Right renal pelvis (tissue), 4 donors: ENCODE measurements at regions not wholly inside any gene's neighbourhood (a gene's known extent, or its start where the extent isn't known, plus 50 kb on each side); places are given as distances from the start of the nearest gene placed in this dataset.

Experiments
- DNase-seq, 4 donors: peaks; one replicate each; pipeline ENCODE4 v3.0.0-alpha.2; 2013; ENCODE audit warnings: low read depth in 4 of 4, low spot score in 3 of 4, missing footprints in 1 of 4

DNA sequence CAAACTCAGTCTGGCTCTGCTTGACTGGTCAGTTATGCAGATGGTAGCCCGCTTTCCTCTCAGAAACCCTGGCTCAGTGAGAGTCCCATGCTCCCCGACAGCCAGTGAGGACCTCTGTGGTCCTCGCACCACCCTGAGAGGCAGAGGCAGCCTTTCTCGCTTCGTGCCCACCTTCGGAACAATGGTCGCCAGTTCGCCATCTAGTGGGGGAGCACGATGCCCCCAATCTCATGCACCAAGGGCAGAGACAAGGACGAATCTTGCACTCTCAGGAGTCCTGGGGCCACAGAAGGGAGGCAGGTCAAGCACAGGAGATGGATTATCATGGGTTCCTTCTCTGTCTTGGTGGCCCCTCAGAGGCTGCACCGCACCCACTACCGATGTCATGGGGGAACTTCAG is 75.2 kb downstream of the RHCG start:
- DNase-seq, result no peak

DNA sequence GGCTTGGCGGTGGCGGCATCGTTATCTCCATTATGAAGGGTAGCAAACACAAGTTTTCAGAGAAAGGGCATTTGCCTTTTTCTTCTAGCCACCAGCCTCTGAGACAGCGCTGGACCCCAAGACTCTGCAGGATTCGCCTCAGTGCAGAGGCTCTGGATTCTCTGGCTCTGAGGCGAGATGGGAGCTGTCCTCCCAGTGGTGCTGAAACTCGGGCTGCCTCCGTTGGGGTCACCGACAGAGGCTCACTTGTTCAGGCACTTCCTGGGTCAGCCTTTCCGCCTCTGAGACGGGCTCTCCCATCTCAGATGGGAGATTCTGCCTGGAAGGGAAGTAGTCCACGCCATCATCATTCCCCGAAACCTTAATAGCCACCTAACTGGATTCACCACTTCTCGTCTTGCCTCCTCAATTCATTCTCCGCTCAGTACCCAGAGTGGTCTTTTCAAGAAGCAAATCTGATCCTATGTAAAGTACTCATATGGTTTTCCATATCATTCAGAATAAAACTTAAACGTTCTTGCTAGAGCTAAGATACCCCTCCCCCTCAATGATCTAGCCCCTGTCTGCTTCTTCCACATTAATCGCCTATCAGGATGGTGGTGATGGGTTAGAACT is 76.9 kb downstream of the RHCG start:
- DNase-seq, result peak; percentile 46 to 61 (median 52)

DNA sequence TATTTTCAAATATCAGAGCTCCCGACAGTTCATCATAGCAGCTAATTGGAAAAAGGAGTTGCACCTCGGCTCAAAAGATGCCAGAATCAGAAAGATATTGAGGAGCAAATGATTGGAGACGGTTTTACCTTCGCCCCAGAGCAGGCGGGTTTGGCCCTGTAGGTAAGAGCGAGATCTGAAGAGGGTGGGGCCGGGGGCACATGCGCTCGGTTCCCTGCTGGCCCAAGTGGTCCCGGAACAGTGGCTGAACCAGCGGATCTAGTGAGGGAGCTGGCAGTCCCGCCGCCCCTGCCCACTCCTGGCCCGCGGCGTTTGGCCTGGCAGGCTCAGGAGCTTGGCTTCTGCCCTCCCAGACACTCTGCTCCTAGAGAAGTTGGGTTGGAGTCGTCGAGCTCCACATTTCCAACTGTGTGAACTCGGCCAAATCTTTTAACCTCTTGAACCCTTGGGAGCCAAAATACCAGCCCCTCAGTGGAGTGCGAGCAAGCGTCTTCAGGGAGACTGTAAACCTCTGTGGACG is 79.1 kb downstream of the RHCG start:
- no peak for DNase-seq

DNA sequence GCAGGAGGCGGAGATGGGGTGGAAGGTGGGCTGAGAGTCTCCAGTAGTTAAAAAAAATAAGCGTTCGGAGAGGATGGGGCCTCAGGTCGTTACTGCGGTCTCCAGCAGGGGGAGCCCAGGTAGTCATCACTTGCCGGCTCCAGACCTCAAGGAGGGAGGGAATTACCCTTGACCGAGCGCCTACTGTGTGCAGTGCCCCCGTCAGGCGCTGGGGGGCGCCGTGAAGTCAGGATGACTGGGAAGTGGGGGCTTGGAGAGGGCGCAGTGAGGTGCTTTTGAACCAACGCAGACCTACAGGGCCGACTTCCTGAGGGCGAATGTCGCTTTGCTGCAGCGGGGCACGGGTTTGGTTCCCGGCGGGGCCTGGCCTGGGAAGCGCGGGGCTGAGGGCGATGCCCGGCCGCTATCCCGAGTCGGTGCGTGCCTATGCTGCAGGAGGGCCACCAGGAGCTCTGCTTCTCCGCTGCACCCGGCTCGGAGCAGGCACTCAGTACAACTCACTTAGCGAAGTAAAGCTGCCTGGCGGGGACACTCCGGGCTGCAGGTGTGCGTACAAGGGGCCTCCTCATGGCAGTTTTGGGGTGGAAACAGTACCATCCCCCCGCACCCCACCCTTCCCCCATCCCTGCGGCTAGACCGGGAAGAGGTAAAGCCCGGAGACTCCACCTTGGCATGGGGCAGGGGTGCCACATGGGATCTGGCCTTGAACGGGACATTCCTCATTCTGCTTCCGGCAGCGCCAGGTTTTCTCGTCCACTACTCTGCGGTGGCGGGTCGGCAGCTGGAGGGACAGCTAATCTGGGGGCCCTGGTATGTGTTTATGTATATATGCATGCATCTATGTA is 79.8 kb downstream of the RHCG start:
- DNase-seq, result peak in 2 of 4 donors; percentile 30 to 43

- no peak for DNase-seq
These were observed 79.9 kb upstream of the POLG start for GRCh38 chr15:89414571-89414970.

DNA sequence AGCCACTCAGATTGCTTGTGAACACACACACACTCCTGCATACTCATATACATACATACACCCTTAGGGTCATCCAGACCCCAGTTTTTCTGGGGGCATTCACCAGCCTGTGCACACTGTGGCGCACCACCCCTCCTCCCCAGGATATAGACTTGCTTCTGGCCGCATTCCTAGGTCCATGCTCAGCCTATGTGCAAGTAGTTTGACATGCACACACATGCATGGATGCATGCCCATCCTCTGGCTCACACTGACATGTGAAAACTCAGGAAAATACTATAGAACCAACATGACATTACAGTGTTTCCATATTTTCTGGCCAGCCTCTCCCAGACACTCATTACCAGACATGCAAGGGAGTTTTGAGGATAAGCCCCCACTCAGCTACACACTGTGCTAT is 79.3 kb upstream of the POLG start:
- no peak for DNase-seq

GRCh38 chr15:89412905-89413411 is 78.3 kb upstream of the POLG start:
- no peak for DNase-seq

DNA sequence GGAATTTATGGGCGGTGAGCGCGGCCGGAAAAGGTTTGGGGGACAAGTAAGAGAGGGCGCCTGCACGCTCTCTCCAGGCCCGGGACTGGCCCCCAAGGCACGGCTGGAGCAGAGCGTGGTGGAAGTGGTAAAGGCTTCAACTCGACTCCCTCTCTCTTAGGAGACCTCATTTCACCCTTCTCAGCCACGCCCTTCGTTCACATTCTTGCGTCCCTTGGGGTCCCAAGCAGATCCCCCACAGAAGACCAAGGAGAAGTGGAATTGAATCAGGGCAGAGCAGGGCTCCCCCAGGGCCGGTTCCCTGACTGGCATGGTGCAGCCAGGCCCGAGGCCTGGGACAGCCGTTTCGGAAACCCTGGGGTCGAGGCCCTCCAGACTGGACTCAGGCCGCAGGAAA is 75.4 kb upstream of the POLG start:
- no peak for DNase-seq

- DNase-seq, result no peak
These were observed 74.8 kb upstream of the POLG start for GRCh38 chr15:89409184-89410038.

DNA sequence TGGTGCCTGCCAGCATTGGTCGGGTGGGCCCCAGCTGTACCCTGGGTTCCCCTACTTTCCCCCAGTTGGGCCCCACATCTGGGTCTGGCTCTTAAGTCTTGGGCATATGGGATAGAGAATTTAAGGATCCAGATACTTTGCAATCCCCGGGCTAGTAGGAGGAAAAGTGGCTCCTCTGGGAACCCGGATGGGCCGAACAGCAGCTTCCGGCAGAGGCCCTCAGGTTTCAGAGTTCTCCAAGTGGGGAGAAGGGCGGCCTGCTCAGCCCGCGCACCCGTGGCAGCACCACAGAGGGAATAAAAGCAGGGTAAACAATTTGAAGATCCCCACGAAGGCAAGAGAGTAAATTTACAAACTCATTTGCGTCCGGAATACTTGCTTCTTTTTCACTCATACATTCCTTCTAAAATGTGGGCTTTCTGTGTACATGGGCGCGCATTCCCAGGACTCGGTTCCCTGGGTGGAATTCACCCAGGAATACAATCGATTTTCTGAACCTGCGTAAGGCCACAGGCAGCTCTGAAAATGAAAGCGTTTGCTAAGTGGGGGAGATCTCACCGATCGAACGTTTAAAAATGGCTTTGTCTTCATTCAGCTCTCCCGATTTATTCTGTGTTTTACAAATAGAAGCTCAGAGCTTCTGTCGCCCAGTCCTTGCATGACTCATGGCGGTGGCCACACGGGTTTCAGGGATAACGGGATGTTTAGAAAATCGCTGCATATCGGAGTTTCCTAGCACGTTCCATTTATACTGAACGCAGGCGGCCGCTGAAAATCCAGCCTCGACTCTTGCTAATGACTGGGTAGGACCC is 74.0 kb upstream of the POLG start:
- no peak for DNase-seq

DNA sequence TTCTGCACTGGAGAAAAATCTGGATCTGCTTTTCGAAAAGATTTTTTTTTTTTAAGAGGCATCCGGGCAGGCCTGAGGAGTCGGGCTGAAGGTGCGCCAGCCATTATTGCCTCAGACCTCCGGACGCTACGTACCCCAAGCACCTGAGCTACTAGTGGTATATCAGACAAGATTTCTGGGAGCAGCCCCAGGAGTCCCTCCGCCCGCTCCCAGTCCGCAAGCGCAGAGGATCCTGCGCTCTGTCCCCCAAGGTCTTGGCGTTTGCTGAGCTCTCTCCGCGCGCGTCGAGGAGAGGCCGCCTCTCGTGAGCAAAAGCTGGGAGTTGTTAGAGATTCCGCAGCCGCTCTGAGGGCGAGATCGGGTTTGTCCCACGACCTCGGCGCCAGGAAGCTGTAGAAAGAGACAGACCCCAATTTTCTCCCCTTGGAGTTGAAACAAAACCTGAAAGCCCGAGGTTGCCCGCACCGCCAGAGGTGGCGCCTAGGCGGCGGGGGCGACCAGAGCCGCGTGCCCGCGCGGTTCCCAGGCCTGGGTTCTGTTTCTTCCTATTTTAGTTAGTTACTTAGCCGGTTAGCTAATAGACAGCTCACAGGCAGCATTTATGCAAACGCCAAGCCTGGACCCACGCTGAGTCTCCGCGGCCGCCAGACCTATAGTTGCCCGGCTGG is 72.5 kb upstream of the POLG start:
- no peak for DNase-seq

DNA sequence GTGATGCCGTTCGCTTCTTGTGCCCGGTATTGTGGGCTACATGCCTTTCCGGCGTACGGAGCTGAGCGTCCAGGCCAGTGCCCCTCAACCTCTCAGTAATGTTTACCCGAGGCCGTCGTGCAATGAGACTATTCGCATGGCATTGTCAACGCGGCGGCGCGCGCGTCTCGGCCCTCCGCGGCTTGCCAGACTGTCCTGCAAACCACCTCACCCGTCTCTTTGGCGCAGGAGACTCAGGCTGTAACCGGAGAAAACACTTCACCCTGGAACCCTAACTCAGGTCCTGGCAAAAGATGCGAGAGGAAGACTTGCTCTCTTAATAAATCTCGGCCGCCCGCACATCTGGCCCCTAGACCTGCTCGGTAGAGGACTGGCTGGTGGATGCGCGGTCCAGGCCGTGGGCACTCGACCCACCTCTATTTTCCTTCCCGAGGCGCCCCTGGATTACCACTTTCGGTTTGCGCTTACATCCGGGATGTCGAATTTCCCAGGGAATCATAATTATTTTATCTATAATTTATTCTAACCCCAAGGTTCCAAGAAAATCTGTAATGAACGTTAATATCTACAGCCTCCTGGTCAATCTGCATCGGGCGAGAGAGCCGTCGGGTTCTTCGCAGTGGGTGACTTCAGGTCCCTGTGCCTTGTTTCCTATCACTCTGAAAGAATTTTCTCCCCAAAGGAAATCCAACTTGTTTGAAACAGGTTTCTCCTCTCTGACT is 71.8 kb upstream of the POLG start:
- DNase-seq, result no peak

DNA sequence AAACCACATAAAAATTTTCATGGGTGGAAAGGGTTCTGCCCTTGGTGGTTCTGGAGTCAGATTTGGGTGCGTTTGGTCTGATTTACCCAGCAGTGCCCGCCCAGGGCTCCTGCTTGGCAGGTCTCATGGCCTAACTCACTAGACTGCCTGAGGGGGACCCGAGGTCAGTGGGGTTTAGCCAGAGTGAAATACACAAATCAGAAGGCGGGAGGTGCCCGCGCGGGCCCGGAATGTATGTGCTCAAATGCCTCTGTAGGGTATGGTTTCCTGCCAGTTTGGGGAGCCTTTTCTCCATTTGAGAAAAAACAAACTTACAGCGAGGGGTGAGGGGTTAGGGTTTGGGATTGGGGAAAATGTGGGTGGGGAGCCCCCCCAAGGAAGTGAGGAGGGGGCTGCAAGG is 70.9 kb upstream of the POLG start:
- no peak for DNase-seq

DNA sequence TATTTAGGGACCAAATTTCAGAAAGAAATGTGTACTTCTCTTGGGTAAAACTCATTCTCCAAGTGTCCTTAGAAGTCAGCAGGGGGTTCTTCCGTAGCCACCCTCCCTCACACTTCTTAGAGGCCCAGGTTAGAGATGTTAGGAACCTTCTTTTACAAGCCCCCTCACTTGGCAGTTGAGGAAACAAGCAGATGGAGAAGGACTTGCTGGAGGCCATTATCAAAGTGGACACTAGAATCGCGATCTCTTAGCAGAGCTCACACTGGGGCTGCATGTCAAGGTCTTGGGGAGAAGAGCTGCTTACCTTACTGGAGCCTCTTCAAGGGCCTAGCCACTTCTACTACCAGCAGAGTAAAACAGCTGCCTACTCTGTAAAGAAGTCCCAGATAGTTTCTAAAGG is 69.4 kb upstream of the POLG start:
- no peak for DNase-seq

- no peak for DNase-seq
These were observed 67.8 kb upstream of the POLG start for GRCh38 chr15:89402518-89402805.

DNA sequence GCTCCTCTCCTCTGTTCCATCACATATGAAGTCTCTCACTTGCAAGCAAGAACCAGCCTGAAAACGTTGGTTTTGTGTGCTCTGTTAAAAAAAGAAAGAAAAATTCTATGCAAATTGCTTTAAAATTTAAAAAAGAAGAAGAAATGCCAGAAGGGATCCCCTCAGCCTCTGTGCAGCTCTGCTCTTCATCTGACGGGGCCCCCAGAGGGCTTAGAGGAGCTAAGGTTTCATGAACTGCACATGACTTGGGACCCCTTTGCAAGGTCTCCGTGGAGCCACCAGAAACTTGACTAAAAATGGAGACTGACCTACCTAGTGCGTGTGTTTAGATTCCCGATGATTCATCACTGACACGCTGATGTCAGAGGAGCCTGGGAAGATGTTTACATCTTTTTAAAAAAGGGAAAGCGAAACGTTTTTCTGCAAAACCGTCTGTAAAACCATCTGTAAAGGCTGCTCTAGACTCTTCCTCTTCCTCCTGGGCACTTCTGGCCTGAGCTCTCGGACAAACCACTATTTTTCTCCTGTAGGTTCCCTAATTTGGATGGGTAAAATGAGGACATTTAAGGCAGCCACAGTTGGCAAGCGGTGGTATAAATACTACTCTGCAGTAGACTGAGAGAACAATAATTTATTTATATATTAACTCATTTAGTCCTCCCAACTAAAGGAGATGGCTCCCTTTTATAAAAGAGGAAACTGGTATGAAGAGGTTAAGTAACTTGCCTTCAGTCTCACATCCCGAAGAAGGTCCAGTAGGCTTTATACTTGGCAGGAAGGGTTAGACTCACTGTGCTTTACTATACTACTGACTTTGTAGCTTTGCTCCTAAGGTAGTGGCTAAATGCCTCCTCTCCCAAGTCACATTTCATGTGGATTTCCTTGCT is 67.2 kb upstream of the POLG start:
- DNase-seq, result no peak

- DNase-seq, result no peak
These were observed 66.3 kb upstream of the POLG start for GRCh38 chr15:89400782-89401545.
